ENCODE measurements at regions not wholly inside any gene's neighbourhood (a gene's known extent, or its start where the extent isn't known, plus 50 kb on each side); places are given as distances from the start of the nearest gene placed in this dataset.

GRCh38 chr5:109997161-109997560 is 307.4 kb downstream of the MAN2A1 start:
- H3K79me2 ChIP-seq (ENCODE audit: low read depth), result no peaks in the 10 kb centered on the region
- H3K9me3 ChIP-seq (ENCODE audit: low read depth), result no peaks in the 10 kb centered on the region
- H3K9ac ChIP-seq, result no peak overlapping the region
- TF ChIP-seq EZH2 (IDR thresholded peaks at IDR 0.05) (no peak), EZH2phosphoT487 (IDR thresholded peaks at IDR 0.05) (no peak)
- TF ChIP-seq, protein P1, sequence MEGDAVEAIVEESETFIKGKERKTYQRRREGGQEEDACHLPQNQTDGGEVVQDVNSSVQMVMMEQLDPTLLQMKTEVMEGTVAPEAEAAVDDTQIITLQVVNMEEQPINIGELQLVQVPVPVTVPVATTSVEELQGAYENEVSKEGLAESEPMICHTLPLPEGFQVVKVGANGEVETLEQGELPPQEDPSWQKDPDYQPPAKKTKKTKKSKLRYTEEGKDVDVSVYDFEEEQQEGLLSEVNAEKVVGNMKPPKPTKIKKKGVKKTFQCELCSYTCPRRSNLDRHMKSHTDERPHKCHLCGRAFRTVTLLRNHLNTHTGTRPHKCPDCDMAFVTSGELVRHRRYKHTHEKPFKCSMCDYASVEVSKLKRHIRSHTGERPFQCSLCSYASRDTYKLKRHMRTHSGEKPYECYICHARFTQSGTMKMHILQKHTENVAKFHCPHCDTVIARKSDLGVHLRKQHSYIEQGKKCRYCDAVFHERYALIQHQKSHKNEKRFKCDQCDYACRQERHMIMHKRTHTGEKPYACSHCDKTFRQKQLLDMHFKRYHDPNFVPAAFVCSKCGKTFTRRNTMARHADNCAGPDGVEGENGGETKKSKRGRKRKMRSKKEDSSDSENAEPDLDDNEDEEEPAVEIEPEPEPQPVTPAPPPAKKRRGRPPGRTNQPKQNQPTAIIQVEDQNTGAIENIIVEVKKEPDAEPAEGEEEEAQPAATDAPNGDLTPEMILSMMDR (IDR thresholded peaks at IDR 0.05), result no peak
- peak overlapping the region; percentile 56 for H3K4me2 ChIP-seq
- H3K27ac Mint-ChIP-seq, result peak overlapping the region; percentile 38
- H3K4me3 ChIP-seq, result no peak overlapping the region
- H3K27me3 ChIP-seq, result no peaks in the 10 kb centered on the region
- peaks cover 26% of the 10 kb centered on the region for H3F3A ChIP-seq (ENCODE audit: low read depth)
- H4K20me1 ChIP-seq (ENCODE audit: low read depth), result no peaks in the 10 kb centered on the region
- DNase-seq (ENCODE audit: low spot score), result peak; percentile 13
- no peaks in the 10 kb centered on the region for H3K36me3 Mint-ChIP-seq
- peaks cover 2% of the 10 kb centered on the region for H3K27me3 Mint-ChIP-seq (ENCODE audit: insufficient read depth, low read depth)
- H3K36me3 ChIP-seq, result no peaks in the 10 kb centered on the region
- H3K4me3 Mint-ChIP-seq, result no peak overlapping the region
- H3K4me1 ChIP-seq, result peaks cover 39% of the 10 kb centered on the region
- peaks cover 40% of the 10 kb centered on the region for H3K4me1 Mint-ChIP-seq
- H3K9me3 Mint-ChIP-seq, result peaks cover 4% of the 10 kb centered on the region
- no peak overlapping the region for H2AFZ ChIP-seq (replicated peaks)
- no peak overlapping the region for H3K27ac ChIP-seq

- no peak for DNase-seq (ENCODE audit: low spot score)
- H3K27ac Mint-ChIP-seq, result no peak overlapping the region
- peaks cover 33% of the 10 kb centered on the region for H3K4me1 Mint-ChIP-seq
Measured at GRCh38 chr5:109998208-109998607, 308.5 kb downstream of the MAN2A1 start.

DNA sequence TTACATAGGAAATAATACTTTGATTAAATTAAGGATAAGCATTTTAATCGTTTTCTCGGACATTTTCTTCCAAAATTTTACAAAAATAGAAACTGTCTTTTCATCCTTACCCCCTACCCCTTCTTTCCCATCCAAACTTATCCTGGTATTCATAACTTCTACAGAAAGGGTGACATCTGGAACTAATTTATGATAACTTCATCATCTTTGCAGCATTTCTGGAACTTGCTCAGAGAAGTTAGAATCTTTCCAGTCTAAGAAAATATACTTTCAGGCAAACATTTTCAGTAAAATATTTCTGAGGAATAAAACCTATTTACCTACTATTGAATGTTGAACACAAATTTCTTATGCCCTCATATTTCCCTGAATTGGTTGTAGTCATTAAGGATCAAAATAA is 309.0 kb downstream of the MAN2A1 start:
- no peaks in the 10 kb centered on the region for H3K79me2 ChIP-seq (ENCODE audit: low read depth)
- peaks cover 30% of the 10 kb centered on the region for H3K4me1 ChIP-seq
- no peak overlapping the region for H3K4me2 ChIP-seq
- peaks cover 2% of the 10 kb centered on the region for H3K27me3 Mint-ChIP-seq (ENCODE audit: insufficient read depth, low read depth)
- no peak overlapping the region for H3K9ac ChIP-seq
- no peak overlapping the region for H3K27ac ChIP-seq
- H3K36me3 Mint-ChIP-seq, result no peaks in the 10 kb centered on the region
- H4K20me1 ChIP-seq (ENCODE audit: low read depth), result no peaks in the 10 kb centered on the region
- no peak overlapping the region for H3K4me3 ChIP-seq
- H3F3A ChIP-seq (ENCODE audit: low read depth), result peaks cover 26% of the 10 kb centered on the region
- no peak overlapping the region for H2AFZ ChIP-seq (replicated peaks)
- no peaks in the 10 kb centered on the region for H3K9me3 ChIP-seq (ENCODE audit: low read depth)
- no peak overlapping the region for H3K27ac Mint-ChIP-seq
- DNase-seq (ENCODE audit: low spot score), result no peak
- H3K27me3 ChIP-seq, result no peaks in the 10 kb centered on the region
- peaks cover 4% of the 10 kb centered on the region for H3K9me3 Mint-ChIP-seq
- no peak for TF ChIP-seq EZH2 (IDR thresholded peaks at IDR 0.05)
- no peaks in the 10 kb centered on the region for H3K36me3 ChIP-seq
- peaks cover 33% of the 10 kb centered on the region for H3K4me1 Mint-ChIP-seq
- H3K4me3 Mint-ChIP-seq, result no peak overlapping the region

More at GRCh38 chr5:109998208-109998607, 308.5 kb downstream of the MAN2A1 start:
- Histone ChIP-seq H3K27me3 (no peaks in the 10 kb centered on the region), H3K9me3 (ENCODE audit: low read depth) (no peaks in the 10 kb centered on the region), H3K79me2 (ENCODE audit: low read depth) (no peaks in the 10 kb centered on the region), H3K4me3 (no peak overlapping the region), H3K9ac (no peak overlapping the region), H4K20me1 (ENCODE audit: low read depth) (no peaks in the 10 kb centered on the region), H3F3A (ENCODE audit: low read depth) (peaks cover 26% of the 10 kb centered on the region), H3K4me1 (peaks cover 31% of the 10 kb centered on the region), H3K4me2 (no peak overlapping the region), H3K27ac (no peak overlapping the region), H2AFZ (replicated peaks) (no peak overlapping the region), H3K36me3 (no peaks in the 10 kb centered on the region)
- TF ChIP-seq EZH2phosphoT487 (IDR thresholded peaks at IDR 0.05) (no peak), EZH2 (IDR thresholded peaks at IDR 0.05) (no peak)
- TF ChIP-seq, protein P1 (IDR thresholded peaks at IDR 0.05), result no peak
- Mint-ChIP-seq H3K27me3 (ENCODE audit: insufficient read depth, low read depth) (peaks cover 2% of the 10 kb centered on the region), H3K4me3 (no peak overlapping the region), H3K36me3 (no peaks in the 10 kb centered on the region), H3K9me3 (peaks cover 4% of the 10 kb centered on the region)

DNA sequence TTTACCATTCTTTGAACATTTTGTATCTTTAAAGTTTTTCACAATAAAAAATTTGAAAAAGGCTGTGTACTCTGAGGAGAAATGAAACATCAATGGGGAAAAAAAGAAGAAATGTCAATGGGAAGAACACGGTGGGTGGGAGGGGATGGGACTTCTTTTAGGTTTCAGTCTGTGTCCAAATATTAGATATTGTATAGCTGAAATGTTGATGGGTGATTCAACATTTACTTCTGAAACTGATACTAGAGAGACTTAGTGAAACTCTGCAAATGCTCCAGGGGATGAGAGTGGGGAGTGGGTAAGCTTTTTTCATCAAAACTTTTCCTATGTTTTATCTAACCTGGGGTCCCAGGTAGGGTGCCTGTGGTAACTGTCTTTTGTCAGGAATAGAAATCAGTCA is 311.9 kb downstream of the MAN2A1 start:
- Mint-ChIP-seq H3K27ac (no peak overlapping the region), H3K9me3 (peaks cover 7% of the 10 kb centered on the region), H3K36me3 (no peaks in the 10 kb centered on the region), H3K4me3 (no peak overlapping the region), H3K4me1 (peaks cover 20% of the 10 kb centered on the region), H3K27me3 (ENCODE audit: insufficient read depth, low read depth) (peaks cover 1% of the 10 kb centered on the region)
- no peak overlapping the region for H2AFZ ChIP-seq (replicated peaks)
- no peaks in the 10 kb centered on the region for H3K36me3 ChIP-seq
- no peak overlapping the region for H3K27ac ChIP-seq
- no peak for DNase-seq (ENCODE audit: low spot score)
- H3F3A ChIP-seq (ENCODE audit: low read depth), result peaks cover 13% of the 10 kb centered on the region
- H4K20me1 ChIP-seq (ENCODE audit: low read depth), result no peaks in the 10 kb centered on the region
- H3K9me3 ChIP-seq (ENCODE audit: low read depth), result no peaks in the 10 kb centered on the region
- TF ChIP-seq EZH2phosphoT487 (IDR thresholded peaks at IDR 0.05) (no peak), EZH2 (IDR thresholded peaks at IDR 0.05) (no peak)
- TF ChIP-seq, protein P1 (IDR thresholded peaks at IDR 0.05), result no peak
- H3K9ac ChIP-seq, result no peak overlapping the region
- H3K79me2 ChIP-seq (ENCODE audit: low read depth), result no peaks in the 10 kb centered on the region
- H3K4me2 ChIP-seq, result no peak overlapping the region
- no peak overlapping the region for H3K4me3 ChIP-seq
- no peaks in the 10 kb centered on the region for H3K27me3 ChIP-seq
- H3K4me1 ChIP-seq, result peaks cover 12% of the 10 kb centered on the region

All from neural progenitor cell (in vitro differentiated cells).